SU-DHL-6 (cell line): ENCODE measurements at regions not wholly inside any gene's neighbourhood (a gene's known extent, or its start where the extent isn't known, plus 50 kb on each side); places are given as distances from the start of the nearest gene placed in this dataset.

ENCODE experiments used
- H2AFZ ChIP-seq: fragments of 200-600 bp; sonication (generic); 2 replicates; pipeline ENCODE4 v1.6.1; 2014; ENCODE audit warnings: low read depth, mild to moderate bottlenecking, moderate library complexity, mixed read lengths, antibody characterized with exemption, low read length; ENCODE audit not compliant: severe bottlenecking
- H3F3A ChIP-seq: fragments of 200-600 bp; shearing (Covaris generic); 2 replicates; pipeline ENCODE4 v1.6.0; 2016; ENCODE audit warnings: antibody characterized with exemption, mild to moderate bottlenecking; ENCODE audit not compliant: insufficient read depth
- H3K27ac ChIP-seq: fragments of 200-600 bp; sonication (generic); 2 replicates; pipeline ENCODE4 v1.5.1; 2016; ENCODE audit warnings: low read depth, mild to moderate bottlenecking, low read length, moderate library complexity, mixed read lengths
- H3K27me3 ChIP-seq: fragments of 200-600 bp; sonication (generic), shearing (Covaris generic); 2 replicates; pipeline ENCODE4 v1.6.0; 2014; ENCODE audit warnings: mild to moderate bottlenecking, low read length
- H3K36me3 ChIP-seq: fragments of 200-600 bp; sonication (generic); 2 replicates; pipeline ENCODE4 v1.6.1; 2014; ENCODE audit warnings: mild to moderate bottlenecking, low read length, mixed read lengths
- H3K4me2 ChIP-seq: fragments of 300-600, 200-600 bp; shearing (Covaris generic), sonication (generic); 2 replicates; pipeline ENCODE4 v1.6.0; 2014; ENCODE audit warnings: low read length, low read depth, mild to moderate bottlenecking; ENCODE audit not compliant: poor library complexity, severe bottlenecking
- H3K4me3 ChIP-seq: fragments of 200-600 bp; sonication (generic); 2 replicates; pipeline ENCODE4 v1.5.1; 2014; ENCODE audit warnings: antibody characterized with exemption, low read length, mild to moderate bottlenecking, mixed read lengths; ENCODE audit not compliant: insufficient read depth, poor library complexity, severe bottlenecking
- H3K79me2 ChIP-seq: fragments of 200-600 bp; sonication (generic); 2 replicates; pipeline ENCODE4 v1.6.1; 2014; ENCODE audit warnings: mild to moderate bottlenecking, low read length, moderate library complexity; ENCODE audit not compliant: insufficient read depth
- H3K9ac ChIP-seq: fragments of 200-600 bp; sonication (generic); 2 replicates; pipeline ENCODE4 v1.7.0; 2014; ENCODE audit warnings: mild to moderate bottlenecking, low read length
- H3K9me2 ChIP-seq: fragments of 200-600 bp; sonication (generic); replicated peaks from 2 replicates; pipeline ENCODE4 v1.6.1; 2014; ENCODE audit warnings: low read length; ENCODE audit not compliant: insufficient read depth
- H3K9me3 ChIP-seq: fragments of 200-600 bp; sonication (generic); 2 replicates; pipeline ENCODE4 v1.6.1; 2014; ENCODE audit warnings: low read length, mixed read lengths; ENCODE audit not compliant: insufficient read depth
- H4K20me1 ChIP-seq: fragments of 200-600 bp; sonication (generic); 2 replicates; pipeline ENCODE4 v1.6.1; 2014; ENCODE audit warnings: low read depth, mild to moderate bottlenecking, antibody characterized with exemption, low read length, moderate library complexity, mixed read lengths
- CTCF ChIP-seq: fragments of 200-600 bp; sonication (generic); IDR thresholded peaks from one replicate; pipeline ENCODE4 v1.5.1; 2017; ENCODE audit warnings: antibody characterized with exemption, mild to moderate bottlenecking, low read length, moderate library complexity; ENCODE audit not compliant: insufficient read depth, poor library complexity, severe bottlenecking
- EZH2phosphoT487 ChIP-seq: fragments of 200-600 bp; sonication (generic), shearing (Covaris generic); conservative IDR thresholded peaks from 2 replicates; pipeline ENCODE4 v1.6.1; 2018; ENCODE audit warnings: mild to moderate bottlenecking, antibody characterized with exemption, low read length, moderate library complexity, mixed read lengths

GRCh38 chr4:177512646-177513045, 70.4 kb upstream of the AGA start:
- Histone ChIP-seq H3K9me3 (no peaks in the 10 kb centered on the region), H3K9me2 (no peaks in the 10 kb centered on the region), H3K79me2 (no peaks in the 10 kb centered on the region), H3F3A (no peaks in the 10 kb centered on the region), H3K9ac (no peak overlapping the region), H3K4me3 (no peak overlapping the region), H3K27ac (no peak overlapping the region), H3K36me3 (no peaks in the 10 kb centered on the region), H3K4me2 (no peak overlapping the region), H4K20me1 (no peaks in the 10 kb centered on the region), H3K27me3 (no peaks in the 10 kb centered on the region), H2AFZ (no peak overlapping the region)
- TF ChIP-seq CTCF (no peak), EZH2phosphoT487 (no peak)

- Histone ChIP-seq H3K4me3 (no peak overlapping the region), H3K27me3 (no peaks in the 10 kb centered on the region), H3K36me3 (no peaks in the 10 kb centered on the region), H2AFZ (no peak overlapping the region), H3K27ac (no peak overlapping the region), H3K4me2 (no peak overlapping the region), H3K9ac (no peak overlapping the region), H3K79me2 (no peaks in the 10 kb centered on the region), H3F3A (no peaks in the 10 kb centered on the region), H4K20me1 (no peaks in the 10 kb centered on the region), H3K9me3 (no peaks in the 10 kb centered on the region), H3K9me2 (no peaks in the 10 kb centered on the region)
- TF ChIP-seq CTCF (no peak), EZH2phosphoT487 (no peak)
Observed at GRCh38 chr4:177517862-177518261, 75.6 kb upstream of the AGA start.

- H3K36me3 ChIP-seq, result no peaks in the 10 kb centered on the region
- no peaks in the 10 kb centered on the region for H3K27me3 ChIP-seq
- H3K4me3 ChIP-seq, result no peak overlapping the region
- H3F3A ChIP-seq, result no peaks in the 10 kb centered on the region
- H3K79me2 ChIP-seq, result no peaks in the 10 kb centered on the region
- no peak overlapping the region for H3K27ac ChIP-seq
- H3K4me2 ChIP-seq, result no peak overlapping the region
- H3K9ac ChIP-seq, result no peak overlapping the region
- no peaks in the 10 kb centered on the region for H3K9me3 ChIP-seq
- no peak overlapping the region for H2AFZ ChIP-seq
- H4K20me1 ChIP-seq, result no peaks in the 10 kb centered on the region
- no peaks in the 10 kb centered on the region for H3K9me2 ChIP-seq
- TF ChIP-seq EZH2phosphoT487 (no peak), CTCF (no peak)
Observed at GRCh38 chr4:177519481-177520260, 77.4 kb upstream of the AGA start.
